GM19023 (cell line): ENCODE measurements at regions not wholly inside any gene's neighbourhood (a gene's known extent, or its start where the extent isn't known, plus 50 kb on each side); places are given as distances from the start of the nearest gene placed in this dataset.
A peak's percentile ranks its signal among the peaks of the same experiment; 100 is the strongest.
"Not testable (repeated sequence)": the region's sequence is repeated elsewhere in the genome, so short reads cannot be mapped to it uniquely, and the experiment has no call there.

Experiments
- ATAC-seq: cut with Tn5 transposase; IDR thresholded peaks from one replicate; pipeline ENCODE4 v1.9.1; 2021; ENCODE audit warnings: mild to moderate bottlenecking, moderate library complexity; ENCODE audit not compliant: unreplicated experiment

DNA sequence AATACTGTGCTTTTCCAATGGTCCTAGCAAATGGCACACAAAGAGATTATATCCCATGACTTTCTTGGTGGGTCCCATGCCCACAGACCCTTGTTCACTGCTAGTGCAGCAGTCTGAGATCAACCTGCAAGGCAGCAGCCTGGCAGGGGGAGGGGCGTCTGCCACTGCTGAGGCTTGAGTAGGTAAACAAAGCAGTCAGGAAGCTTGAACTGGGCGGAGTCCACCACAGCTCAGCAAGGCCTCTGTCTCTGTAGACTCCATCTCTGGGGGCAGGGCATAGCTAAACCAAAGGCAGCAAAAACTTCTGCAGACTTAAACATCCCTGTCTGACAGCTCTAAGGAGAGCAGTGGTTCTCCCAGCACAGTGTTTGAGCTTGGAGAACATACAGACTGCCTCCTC, 82.9 kb downstream of the ZNF737 start:
- ATAC-seq, result no peak

DNA sequence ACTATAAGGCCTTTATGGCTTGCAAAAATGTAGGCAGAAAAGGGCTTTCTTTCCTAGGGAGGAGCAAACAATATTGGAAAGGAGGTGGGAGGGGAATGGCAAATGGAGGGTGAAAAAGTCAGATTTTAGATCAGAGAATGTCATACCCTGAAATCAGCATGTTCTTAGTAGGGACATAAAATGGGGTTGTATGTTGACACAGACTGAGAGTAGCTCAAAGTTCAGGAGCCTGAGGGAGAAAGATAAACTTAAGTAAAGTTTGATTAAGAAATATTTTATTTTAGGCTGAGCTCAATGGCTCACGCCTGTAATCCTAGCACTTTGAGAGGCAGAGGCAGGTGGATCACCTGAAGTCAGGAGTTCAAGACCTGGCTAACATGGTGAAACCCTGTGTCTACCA, 83.8 kb downstream of the ZNF737 start:
- no peak for ATAC-seq

DNA sequence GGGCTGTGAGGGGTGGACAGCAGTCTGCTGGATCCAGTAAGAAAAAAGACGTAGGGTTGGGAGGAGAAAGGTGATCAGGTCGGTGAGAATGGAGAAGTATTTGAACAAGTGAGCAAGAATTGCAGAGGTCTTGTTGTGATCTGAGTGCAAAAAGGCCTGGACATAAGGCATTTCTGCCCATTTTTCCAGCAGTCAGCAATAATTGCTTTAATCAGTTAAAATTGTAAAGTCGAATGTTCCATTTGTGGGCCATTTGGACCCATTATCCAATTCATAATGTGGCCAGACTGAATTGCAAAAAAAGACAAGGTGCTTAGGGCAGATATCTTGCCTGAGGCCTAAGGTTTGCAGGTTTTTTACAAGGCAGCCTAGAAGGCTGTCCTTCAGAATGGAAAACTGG, 86.1 kb downstream of the ZNF737 start:
- ATAC-seq, result no peak

DNA sequence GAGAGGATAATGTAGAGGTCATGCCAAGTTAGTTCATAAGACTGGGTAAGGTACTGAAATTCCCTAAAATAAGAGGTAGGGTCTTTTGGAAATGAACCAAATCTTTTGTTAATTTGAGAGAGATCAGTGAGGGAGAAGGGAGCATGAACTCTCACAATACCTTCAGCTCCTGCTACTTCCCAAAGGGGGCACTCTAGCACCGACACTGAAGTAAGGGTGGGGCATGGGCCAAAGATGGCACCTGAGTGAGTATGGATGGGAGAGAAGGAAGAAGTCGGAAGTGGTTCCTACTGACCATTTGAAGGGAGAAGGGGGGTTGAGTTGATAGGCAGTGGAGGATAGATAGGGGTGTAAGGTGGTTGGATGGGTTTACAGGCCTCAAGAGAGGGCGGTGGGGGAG, 86.6 kb downstream of the ZNF737 start:
- no peak for ATAC-seq

DNA sequence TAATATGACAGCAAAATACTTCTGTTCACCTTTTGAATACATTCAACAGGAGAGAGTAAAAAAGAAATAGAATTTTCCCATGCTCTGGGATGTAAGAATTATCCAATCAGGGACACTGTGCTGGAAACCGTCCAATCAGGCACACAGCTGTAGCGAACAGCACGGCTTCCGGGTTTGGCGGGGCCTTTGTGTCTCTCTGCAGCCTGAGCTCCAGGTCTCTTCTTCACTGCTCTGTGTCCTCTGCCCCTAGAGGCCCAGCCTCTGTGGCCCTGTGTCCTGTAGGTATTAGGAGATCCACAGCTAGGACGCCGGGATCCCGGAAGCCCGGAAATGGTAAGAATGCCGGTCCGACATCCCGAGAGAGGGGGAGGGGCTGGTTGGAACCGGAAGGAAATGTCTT, 92.7 kb downstream of the ZNF737 start:
- ATAC-seq, result no peak

DNA sequence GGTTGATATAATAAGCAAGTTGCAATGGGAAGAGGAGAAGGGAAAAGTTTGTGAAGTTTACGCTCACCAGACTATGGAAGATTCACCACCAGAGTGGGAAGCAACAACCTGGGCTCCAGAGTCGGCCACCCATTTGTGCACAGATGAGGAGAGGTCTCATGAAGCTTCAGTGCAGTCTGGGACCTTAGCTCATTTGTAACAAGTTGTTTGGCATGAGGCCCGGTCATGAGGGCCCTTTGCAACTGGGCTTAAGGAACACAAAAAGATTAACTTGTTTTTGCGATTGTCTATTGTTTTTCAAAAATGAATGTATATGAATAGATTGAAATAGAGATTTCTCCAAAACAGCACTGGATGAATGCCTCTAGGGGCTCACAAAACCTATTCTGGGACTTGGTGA, 94.2 kb downstream of the ZNF737 start:
- ATAC-seq, result no peak

DNA sequence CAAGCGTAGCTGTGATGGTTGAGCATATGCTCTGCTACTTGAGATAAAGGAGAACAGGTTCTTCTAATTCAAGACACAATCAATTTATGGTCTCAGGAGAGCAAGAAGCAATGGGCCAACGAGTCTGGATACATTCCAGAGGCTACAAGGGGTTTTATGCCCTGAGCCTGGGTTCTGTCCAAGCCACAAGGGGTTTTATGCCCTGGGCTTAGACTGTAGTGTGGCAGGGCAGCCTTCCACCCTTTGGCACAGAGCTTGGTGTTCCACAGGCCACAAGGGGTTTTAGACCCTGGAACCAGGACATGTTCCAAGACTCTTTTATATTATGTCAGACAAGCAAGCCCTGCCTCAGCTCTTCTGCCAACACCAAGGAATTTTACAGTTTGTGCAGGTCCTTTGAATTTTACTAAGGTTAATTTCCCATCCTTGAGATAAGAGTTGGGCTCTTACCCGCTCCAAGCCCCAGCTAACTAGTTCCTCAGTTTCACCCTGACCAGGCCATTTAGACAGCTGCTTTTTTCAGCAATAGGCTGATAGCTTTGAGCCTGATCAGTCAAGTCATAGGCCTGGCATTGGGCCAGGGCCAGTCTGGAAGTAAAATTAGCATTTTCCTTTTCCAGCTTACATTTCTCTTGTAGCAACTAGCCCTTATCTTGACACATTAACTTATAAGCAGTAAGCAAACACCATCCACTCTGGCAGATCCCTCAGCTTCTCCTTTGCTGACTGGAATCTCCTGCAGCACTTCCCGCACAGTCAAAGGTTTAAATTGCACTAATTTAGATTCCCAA, 95.0 kb downstream of the ZNF737 start:
- ATAC-seq, result no peak

DNA sequence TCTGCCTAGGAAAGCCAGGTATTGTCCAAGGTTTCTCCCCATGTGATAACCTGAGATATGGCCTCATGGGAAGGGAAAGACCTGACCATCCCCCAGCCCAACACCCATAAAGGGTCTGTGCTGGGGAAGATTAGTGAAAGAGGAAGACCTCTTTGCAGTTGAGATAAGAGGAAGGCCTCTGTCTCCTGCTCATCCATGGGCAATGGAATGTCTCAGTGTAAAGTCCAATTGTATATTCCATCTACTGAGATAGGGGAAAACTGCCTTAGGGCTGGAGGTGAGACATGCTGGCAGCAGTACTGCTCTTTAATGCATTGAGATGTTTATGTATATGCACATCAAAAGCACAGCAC, 99.0 kb downstream of the ZNF737 start:
- not testable (repeated sequence) for ATAC-seq

DNA sequence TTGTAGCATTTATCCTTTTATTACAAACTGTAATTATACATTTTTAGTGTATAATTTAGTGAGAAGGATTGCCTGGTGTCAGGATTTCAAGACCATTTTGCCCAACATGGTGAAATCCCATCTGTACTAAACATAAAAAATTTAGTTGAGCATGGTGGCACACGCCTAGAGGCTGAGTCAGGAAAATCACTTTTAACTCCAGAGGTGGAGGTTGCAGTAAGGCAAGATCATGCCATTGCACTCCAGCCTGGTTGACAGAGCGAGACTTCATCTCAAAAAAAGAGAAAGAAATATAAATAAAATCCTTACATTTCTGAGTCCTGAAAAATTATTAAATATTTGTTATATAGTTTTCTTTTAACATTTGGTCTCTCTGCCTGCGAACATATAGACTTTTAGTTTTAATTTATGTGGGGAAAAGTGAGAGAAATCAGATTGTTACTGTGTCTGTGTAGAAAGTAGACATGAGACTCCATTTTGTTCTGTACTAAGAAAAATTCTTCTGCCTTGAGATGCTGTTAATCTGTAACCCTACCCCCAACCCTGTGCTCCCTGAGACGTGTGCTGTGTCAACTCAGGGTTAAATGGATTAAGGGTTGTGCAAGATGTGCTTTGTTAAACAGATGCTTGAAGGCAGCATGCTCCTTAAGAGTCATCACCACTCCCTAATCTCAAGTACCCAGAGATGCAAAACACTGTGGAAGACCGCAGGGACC, 99.5 kb downstream of the ZNF737 start:
- not testable (repeated sequence) for ATAC-seq

DNA sequence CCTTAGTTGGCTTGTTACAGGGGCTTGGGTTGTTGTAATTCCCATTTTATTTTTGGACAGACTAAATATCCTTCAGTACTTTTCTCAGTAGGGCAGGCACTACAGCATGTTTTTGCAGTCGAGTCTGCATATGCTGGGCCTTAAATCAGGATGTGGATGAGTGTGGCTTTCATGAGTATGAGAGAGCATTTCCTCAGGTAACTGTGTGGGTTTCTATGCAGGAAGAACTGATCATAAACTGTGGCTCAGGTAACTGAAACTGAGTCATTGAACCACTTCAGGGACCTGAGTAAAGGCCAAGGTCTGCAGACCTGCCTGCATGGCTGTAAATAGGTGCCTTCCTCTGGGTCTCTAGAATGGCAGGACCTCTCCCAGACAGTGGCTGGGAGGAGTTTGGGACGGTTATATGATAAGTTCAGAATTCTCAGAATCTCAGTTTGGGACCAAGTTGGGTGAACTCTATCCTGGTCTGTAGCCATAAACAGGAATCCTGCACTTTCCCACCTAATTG, 112.1 kb downstream of the ZNF737 start:
- ATAC-seq, result no peak

DNA sequence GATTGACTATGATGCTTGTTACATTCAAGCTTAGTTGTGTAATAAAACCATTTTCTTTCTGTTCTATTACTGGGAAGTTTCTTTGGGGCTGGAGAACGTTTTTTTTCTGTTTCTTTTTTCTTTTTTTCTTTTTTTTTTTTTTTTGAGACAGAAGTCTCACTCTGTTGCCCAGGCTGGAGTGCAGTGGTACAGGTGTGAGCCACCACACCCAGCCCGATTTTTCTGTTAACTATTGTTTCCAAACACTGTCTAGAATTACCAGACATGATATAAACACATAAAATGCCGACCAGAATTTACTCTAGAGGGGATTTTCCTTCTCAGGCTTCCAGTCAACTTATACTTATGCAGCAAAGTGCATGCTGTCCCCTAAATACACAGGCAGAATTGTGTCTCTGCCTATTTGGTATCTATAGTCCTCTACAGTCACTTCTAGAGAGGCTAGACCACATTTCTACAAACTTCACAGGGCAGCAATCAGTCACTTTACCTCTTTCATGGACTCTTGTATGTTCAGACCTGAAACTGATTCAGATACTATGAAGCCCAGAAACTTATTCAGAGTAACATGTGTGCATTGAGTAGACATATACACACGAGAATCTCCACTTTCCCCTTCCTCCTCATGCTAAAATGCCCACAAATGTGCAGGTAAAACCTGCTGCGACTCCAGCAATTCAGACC, 121.2 kb downstream of the ZNF737 start:
- ATAC-seq, result no peak

DNA sequence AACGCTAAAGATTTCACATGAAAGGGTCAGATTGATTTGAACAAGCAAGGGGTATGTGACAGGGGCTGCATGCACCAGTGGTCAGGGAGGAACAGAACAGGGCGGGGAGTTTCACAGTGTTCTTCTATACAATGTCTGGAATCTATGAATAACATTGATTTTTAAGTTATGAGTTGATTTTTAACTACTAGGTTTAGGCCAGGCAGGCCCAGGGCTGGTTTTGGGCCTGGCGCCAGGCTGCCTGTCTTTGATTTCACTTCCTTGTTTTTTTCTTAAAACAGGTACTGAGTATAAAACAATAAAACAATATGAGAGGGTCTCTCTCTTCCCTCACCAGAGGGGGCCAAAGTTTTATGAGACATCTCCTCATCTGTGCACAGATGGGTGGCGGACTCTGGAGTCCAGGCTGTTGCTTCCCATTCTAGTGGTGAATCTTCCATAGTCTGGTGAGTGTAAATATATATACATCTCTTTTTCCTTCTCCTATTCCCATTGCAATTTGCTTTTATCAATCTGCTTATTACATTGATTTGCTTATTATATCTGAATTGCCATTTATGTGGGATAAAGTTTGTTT, 133.2 kb downstream of the ZNF737 start:
- ATAC-seq, result not testable (repeated sequence)

DNA sequence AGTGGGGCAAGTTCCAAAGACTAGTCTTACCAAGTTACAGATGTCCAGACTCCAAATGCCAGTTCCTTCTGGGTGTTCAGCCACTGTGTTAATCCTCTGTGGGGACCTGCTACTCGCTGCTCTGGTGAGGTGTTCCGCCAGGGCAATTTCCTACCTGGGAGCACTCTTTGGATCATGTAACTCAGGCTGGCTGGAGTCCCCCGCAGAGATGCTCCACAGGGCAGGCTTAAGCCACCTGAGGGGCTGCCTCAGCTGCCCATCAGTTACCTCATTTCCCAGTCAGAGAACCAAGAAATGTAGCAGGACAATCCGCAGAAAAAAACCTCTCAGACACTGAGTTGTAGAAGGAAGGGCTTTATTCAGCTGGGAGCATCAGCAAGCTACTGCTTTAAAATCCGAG, 133.8 kb downstream of the ZNF737 start:
- ATAC-seq, result no peak

DNA sequence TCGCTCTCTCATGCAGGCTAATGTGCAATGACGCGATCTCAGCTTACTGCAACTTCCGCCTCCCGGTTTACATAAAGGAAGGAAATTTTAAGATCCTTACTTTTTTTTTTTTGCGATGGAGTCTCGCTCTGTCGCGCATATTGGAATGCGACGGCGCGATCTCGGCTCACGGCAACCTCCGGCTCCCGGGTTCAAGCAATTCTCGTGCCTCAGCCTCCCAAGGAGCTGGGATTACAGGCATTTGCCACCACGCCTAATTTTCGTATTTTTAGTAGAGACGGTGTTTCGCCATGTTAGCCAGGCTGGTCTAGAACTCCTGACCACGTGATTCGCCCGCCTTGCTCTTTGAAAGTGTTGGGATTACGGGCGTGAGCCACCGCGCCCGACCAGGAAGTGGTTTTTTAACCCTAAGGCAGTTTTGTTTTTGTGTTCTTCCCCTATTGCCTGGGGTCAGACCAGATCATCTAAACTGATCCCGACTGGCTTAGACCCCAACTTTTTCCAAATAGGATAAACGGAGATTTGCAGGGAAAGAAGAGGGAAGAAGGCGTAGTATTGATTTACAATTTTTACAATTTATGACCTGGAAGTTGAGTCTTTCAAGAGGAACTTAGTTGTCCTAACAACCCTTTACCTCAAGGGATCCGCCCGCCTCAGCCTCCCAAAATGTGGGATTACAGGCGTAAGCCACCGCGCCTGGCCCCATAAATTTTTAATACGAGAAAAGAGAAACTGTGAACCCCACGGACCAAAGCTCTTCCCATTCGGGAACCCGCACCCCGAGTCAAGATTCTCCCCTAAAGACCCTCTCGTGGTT, 142.0 kb downstream of the ZNF737 start:
- peak; percentile 24 for ATAC-seq

DNA sequence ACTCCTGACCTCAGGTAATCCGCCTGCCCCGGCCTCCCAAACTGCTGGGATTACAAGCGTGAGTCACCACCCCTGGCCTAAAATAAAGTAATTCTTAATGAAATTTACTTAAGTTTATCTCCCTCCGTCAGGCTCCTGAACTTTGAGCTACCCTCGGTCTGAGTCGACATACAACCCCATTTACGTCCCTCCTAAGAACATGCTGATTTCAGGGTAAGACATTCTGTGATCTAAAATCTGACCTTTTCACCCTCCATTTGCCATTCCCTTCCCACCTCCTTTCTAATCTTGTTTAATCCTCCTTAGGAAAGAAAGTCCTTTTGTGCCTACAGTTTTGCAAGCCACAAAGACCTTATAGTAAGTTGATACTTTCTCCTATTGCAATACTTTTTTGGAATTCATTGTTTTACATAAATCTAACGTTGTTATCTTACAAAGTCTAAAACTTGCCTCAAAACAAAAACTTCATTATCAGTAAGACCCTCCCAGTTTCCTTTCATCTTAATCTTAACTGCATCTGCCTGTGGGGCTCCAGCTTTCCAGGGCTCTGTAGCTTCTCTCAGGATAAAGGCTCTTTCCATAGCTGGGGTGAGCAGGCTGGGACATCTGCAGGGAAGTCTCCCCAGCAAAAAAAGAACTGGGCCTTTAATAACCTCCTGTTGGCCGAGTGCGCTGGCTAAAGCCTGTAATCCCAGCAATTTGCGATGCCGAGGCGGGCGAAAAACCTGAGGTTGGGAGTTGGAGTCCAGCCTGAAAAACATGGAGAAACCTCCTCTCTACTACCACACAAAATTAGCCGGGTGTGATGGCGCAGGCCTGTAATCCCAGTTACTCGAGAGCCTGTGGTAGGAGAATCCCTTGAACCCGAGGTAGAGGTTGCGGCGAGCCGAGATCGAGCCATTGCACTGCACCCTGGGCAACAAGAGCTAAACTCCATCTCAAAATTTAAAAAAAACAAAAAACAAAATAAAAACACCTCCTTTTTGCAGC, 143.1 kb downstream of the ZNF737 start:
- no peak for ATAC-seq

DNA sequence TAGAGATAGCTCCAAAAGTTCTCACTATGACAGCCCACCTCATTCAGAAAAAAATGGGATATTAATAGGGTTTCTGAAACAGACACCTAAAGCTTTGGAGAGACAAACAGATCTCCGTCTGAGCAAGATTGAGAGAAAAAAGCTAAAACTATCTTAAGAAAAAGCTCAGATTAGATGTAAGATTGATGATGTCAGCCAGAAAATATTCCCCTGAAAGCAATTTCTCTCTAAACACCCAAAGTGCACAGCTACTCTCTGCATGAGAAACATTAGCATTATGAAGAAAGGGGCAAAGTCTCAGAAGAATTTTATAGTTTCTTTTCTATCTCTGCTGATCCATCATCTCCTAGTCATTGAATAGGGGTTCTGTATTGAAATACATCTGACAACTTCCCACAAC, 148.9 kb downstream of the ZNF737 start:
- no peak for ATAC-seq

DNA sequence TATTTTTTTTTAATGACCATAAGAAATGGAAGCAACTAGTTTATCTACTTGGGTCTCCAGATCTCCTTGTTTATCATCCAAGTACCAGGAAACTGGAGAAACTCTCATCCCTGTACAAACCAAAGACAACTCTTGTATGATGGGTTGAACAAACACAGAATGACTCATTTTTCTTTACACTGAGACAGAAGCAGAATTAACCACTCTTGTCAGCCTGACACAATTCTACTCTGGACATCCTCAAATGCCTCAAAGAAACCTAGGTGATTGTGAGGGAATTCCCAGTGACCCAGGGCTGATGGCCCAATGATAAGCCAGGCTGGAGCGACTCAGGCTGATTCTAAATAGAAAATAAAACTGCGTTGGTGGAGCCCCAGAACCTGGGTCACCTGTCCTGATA, 151.5 kb downstream of the ZNF737 start:
- ATAC-seq, result no peak

DNA sequence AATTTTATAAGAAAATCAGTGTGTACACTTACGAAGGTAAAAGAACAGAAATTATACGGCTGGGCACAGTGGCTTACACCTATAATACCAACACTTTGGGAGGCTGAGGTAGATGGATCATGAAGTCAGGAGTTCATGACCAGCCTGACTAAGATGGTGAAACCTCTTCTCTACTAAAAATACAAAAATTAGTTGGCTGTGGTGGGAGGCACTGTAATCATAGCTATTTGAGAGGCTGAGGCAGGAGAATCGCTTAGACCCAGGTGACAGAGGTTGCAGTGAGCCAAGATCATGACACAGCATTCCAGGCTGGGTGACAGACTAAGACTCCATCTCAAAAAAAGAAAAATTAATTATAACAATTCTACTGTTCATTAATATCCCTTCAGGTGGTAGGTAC, 151.9 kb downstream of the ZNF737 start:
- no peak for ATAC-seq

DNA sequence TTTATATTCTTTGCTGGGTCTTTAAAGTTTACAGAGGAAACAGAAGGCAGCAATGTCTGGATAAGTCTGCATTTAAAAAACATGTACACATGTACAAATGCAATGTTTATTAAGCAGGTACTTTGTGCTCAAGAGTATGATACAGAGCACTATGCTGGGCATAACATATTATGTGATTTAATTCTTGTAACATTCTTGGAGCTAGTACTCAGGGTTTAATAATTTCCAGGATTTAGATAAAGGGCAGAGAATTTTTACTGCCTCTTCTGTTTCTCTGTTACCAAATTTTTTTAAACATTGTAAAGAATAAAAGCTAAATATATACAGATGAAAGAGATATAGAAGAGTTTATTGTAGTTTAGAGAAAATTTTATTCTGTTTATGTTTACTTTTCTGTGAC, 152.7 kb downstream of the ZNF737 start:
- no peak for ATAC-seq
